Tibial artery (tissue), 4 donors: ENCODE measurements at regions not wholly inside any gene's neighbourhood (a gene's known extent, or its start where the extent isn't known, plus 50 kb on each side); places are given as distances from the start of the nearest gene placed in this dataset.

Experiments used
- DNase-seq, 2 donors: peaks; one replicate each; pipeline ENCODE4 v3.0.0-alpha.2; 2019
- H3K27ac ChIP-seq, 2 donors: fragments of 200-600 bp; sonication (generic) in 1 of 2; 1 replicate in 1 of 2; 2 replicates in 1 of 2; pipeline ENCODE4 v1.5.1; 2018 to 2019; ENCODE audit warnings: mild to moderate bottlenecking in 1 of 2
- H3K27me3 ChIP-seq, 2 donors: fragments of 200-600 bp; sonication (generic) in 1 of 2; one replicate each; pipeline versions ENCODE4 v1.5.1 to v1.6.0; 2016 to 2019
- H3K36me3 ChIP-seq, 3 donors: fragments of 200-600 bp; sonication (generic) in 2 of 3; one replicate each; pipeline ENCODE4 v1.5.1; 2016 to 2019; ENCODE audit warnings: mild to moderate bottlenecking in 2 of 3
- H3K4me1 ChIP-seq, 4 donors: fragments of 200-600 bp; sonication (generic) in 2 of 4; 1 replicate in 3 of 4; 2 replicates in 1 of 4; pipeline ENCODE4 v1.5.1; 2016 to 2019
- H3K4me3 ChIP-seq, 2 donors: fragments of 200-600 bp; sonication (generic) in 1 of 2; 1 replicate in 1 of 2; 2 replicates in 1 of 2; pipeline ENCODE4 v1.5.1; 2018 to 2019; ENCODE audit warnings: mild to moderate bottlenecking in 2 of 2
- H3K9me3 ChIP-seq, 3 donors: fragments of 200-600 bp; sonication (generic) in 1 of 3; one replicate each; pipeline ENCODE4 v1.5.1; 2016 to 2019
- intact Hi-C: fragments of 100-400 bp; cut with DNase I; formaldehyde crosslinking; loops from one replicate; pipeline ENCODE4 v1.15.0; 2023; ENCODE audit warnings: low total_unique reads
- TF ChIP-seq, protein P1 (sequence below), 2 experiments: fragments of 200-600 bp in 1 of 2; fragments of 450-650 bp in 1 of 2; IDR thresholded peaks; one replicate each; pipeline ENCODE4 v1.5.1; 2017 to 2019; ENCODE audit warnings: antibody characterized with exemption in 2 of 2, mild to moderate bottlenecking in 1 of 2, moderate library complexity in 1 of 2

GRCh38 chr18:56289381-56289780 lies 349.0 kb downstream of the TXNL1 start:
- no peak for DNase-seq
- H3K4me3 ChIP-seq, result no peak overlapping the region
- no peaks in the 10 kb centered on the region for H3K36me3 ChIP-seq
- intact Hi-C loops, result no loop called here
- no peaks in the 10 kb centered on the region for H3K4me1 ChIP-seq
- no peak overlapping the region for H3K27ac ChIP-seq
- H3K27me3 ChIP-seq, result no peaks in the 10 kb centered on the region
- TF ChIP-seq, protein P1, sequence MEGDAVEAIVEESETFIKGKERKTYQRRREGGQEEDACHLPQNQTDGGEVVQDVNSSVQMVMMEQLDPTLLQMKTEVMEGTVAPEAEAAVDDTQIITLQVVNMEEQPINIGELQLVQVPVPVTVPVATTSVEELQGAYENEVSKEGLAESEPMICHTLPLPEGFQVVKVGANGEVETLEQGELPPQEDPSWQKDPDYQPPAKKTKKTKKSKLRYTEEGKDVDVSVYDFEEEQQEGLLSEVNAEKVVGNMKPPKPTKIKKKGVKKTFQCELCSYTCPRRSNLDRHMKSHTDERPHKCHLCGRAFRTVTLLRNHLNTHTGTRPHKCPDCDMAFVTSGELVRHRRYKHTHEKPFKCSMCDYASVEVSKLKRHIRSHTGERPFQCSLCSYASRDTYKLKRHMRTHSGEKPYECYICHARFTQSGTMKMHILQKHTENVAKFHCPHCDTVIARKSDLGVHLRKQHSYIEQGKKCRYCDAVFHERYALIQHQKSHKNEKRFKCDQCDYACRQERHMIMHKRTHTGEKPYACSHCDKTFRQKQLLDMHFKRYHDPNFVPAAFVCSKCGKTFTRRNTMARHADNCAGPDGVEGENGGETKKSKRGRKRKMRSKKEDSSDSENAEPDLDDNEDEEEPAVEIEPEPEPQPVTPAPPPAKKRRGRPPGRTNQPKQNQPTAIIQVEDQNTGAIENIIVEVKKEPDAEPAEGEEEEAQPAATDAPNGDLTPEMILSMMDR (IDR thresholded peaks at IDR 0.05), result no peak
- H3K9me3 ChIP-seq, result no peaks in the 10 kb centered on the region

- no peaks in the 10 kb centered on the region for H3K36me3 ChIP-seq
- no peak overlapping the region for H3K27ac ChIP-seq
- H3K27me3 ChIP-seq, result no peaks in the 10 kb centered on the region
- no peaks in the 10 kb centered on the region for H3K9me3 ChIP-seq
- no peak for DNase-seq
- no peak overlapping the region for H3K4me3 ChIP-seq
- H3K4me1 ChIP-seq, result no peaks in the 10 kb centered on the region
- intact Hi-C loops, result no loop called here
- TF ChIP-seq, protein P1 (IDR thresholded peaks at IDR 0.05), result no peak
These were observed 351.5 kb downstream of the TXNL1 start for GRCh38 chr18:56286775-56287325.

- H3K36me3 ChIP-seq, result no peaks in the 10 kb centered on the region
- H3K4me1 ChIP-seq, result no peaks in the 10 kb centered on the region
- no peak for DNase-seq
- TF ChIP-seq, protein P1 (IDR thresholded peaks at IDR 0.05), result no peak
- H3K27ac ChIP-seq, result no peak overlapping the region
- H3K4me3 ChIP-seq, result no peak overlapping the region
- no peaks in the 10 kb centered on the region for H3K27me3 ChIP-seq
- intact Hi-C loops, result no loop called here
- H3K9me3 ChIP-seq, result no peaks in the 10 kb centered on the region
These were observed 352.9 kb downstream of the TXNL1 start for GRCh38 chr18:56285387-56286065.

DNA sequence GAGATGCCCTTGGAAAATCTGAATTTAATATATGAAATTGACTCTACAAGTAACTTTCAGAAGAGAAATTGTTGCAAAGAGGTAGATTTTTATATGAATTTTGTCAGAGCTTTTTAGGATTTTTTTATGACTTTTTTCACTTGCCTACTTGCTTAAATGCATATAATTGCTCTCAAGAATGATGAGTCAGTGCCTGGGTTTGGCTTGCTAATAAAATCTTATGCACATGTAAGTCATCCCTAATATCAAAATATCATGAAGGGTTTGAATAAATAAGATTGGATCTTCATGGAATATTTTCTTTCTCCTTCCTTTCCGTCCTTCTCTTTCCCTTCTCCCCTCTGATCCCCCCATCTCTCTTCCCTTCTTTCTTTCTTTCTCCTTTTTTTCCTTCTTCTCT lies 354.1 kb downstream of the TXNL1 start:
- intact Hi-C loops, result no loop called here
- Histone ChIP-seq H3K4me1 (no peaks in the 10 kb centered on the region), H3K27me3 (no peaks in the 10 kb centered on the region), H3K36me3 (no peaks in the 10 kb centered on the region), H3K4me3 (no peak overlapping the region), H3K27ac (no peak overlapping the region), H3K9me3 (no peaks in the 10 kb centered on the region)
- DNase-seq, result no peak
- TF ChIP-seq, protein P1 (IDR thresholded peaks at IDR 0.05), result no peak

- Histone ChIP-seq H3K36me3 (no peaks in the 10 kb centered on the region), H3K4me3 (no peak overlapping the region), H3K4me1 (no peaks in the 10 kb centered on the region), H3K27me3 (no peaks in the 10 kb centered on the region), H3K9me3 (no peaks in the 10 kb centered on the region), H3K27ac (no peak overlapping the region)
- TF ChIP-seq, protein P1 (IDR thresholded peaks at IDR 0.05), result no peak
- DNase-seq, result no peak
- intact Hi-C loops, result no loop called here
These were observed 355.1 kb downstream of the TXNL1 start for GRCh38 chr18:56283316-56283715.
